ENCODE measurements at regions not wholly inside any gene's neighbourhood (a gene's known extent, or its start where the extent isn't known, plus 50 kb on each side); places are given as distances from the start of the nearest gene placed in this dataset.
"Not testable (repeated sequence)": the region's sequence is repeated elsewhere in the genome, so short reads cannot be mapped to it uniquely, and the experiment has no call there.

DNA sequence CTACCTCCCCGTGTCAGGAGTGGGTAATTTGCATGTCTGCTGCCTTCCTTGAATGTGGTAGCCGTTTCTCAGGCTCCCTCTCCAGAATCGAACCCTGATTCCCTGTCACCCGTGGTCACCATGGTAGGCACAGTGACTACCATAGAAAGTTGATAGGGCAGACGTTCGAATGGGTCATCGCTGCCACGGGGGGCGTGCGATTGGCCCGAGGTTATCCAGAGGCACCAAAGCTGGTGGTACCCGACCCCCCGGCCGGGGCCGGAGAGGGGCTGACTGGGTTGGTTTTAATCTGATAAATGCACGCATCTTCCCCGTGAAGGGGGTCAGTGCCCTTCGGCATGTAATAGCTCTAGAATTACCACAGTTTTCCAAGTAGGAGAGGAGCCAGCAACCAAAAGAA, 770.0 kb upstream of the DEFB115 start:
- H3K9ac ChIP-seq (replicated peaks; ENCODE audit: extremely low read depth, insufficient read depth, low read length); H3K27ac ChIP-seq (ENCODE audit: insufficient read depth, low read depth, low read length); H3K4me1 ChIP-seq (ENCODE audit: control insufficient read depth, extremely low read depth, insufficient read depth, low read length); intact Hi-C loops (cut with micrococcal nuclease); BruUV-seq (replicated peaks); H3K9me3 ChIP-seq (replicated peaks; ENCODE audit: control insufficient read depth, insufficient read depth, low read length); H3K9me1 ChIP-seq (replicated peaks; ENCODE audit: control insufficient read depth, extremely low read depth, insufficient read depth, low read length); H3K4me2 ChIP-seq (ENCODE audit: insufficient read depth, low read length); FAIRE-seq; H3K4me3 ChIP-seq (replicated peaks in 1 of 3; ENCODE audit: insufficient read depth in 1 of 3, low read depth in 1 of 3, low read length in 3 of 3); H2AFZ ChIP-seq (ENCODE audit: low read depth, low read length); H3K36me3 ChIP-seq (ENCODE audit: control insufficient read depth in 2 of 2, extremely low read depth in 1 of 2, insufficient read depth in 2 of 2, low read length in 2 of 2); POLR2A ChIA-PET; dilution Hi-C loops (cut with MboI; ENCODE audit: extremely low pct_ligation_motif_present, low sequenced_read_pairs); DNase-seq (ENCODE audit: low read depth, low spot score); H4K20me1 ChIP-seq (replicated peaks; ENCODE audit: control insufficient read depth, extremely low read depth, insufficient read depth, low read length); H3K79me2 ChIP-seq (ENCODE audit: control insufficient read depth, insufficient read depth, low read length); CTCF ChIA-PET; H3K27me3 ChIP-seq (ENCODE audit: control insufficient read depth in 2 of 2, insufficient read depth in 2 of 2, low read length in 2 of 2): not testable (repeated sequence)

DNA sequence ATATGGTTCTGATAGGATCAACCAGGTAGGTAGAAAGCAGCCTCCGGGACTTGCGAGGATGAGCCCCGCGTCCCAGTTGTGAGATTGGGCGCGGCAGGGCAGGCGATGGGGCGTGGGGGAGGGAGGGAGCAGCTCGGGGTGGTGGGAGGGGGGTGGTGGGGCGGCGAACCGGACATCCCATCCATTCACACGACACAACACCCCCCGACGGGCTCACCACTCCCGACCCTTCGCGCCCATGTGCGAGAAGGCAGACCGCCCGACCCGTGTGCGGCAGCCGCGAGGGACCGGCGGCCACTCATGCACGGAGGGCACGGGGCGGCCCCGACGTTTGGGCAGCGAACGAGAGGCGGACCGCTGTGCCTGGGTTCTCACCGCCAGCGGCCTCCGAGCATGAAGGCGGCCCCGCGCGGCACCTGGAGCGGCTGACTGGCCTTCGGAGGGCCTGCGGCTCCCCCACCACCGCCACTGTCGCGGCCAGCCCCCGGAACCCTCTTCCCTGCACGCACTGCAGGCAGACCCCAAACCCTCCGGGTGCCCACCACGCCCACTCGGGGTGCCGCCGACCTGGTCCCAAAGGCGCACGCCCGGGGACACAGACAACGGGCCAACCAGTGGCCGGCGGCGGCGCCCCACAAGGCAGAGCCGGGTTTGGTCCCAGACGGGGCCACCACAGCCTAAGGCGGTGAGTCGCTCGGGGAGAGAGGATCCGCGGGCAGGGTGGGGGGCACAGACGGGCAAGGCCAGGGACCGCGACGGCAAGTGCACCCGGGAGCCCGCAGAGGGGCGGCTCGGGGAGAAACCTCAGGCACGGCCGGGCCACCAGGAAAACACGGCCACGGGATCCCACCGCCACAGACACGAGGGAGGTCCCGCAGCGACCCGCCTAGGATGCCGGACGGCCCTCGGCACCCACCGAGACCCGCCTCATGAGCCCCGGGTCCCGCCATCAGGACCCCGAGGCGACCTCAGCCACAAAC, 769.2 kb upstream of the DEFB115 start:
- CTCF ChIA-PET = no interaction called here
- no peak for FAIRE-seq
- no peaks in the 10 kb centered on the region for H4K20me1 ChIP-seq (replicated peaks; ENCODE audit: control insufficient read depth, extremely low read depth, insufficient read depth, low read length)
- no peaks in the 10 kb centered on the region for H3K9me1 ChIP-seq (replicated peaks; ENCODE audit: control insufficient read depth, extremely low read depth, insufficient read depth, low read length)
- no peak for DNase-seq (ENCODE audit: low read depth, low spot score)
- H3K27me3 ChIP-seq (ENCODE audit: control insufficient read depth in 2 of 2, insufficient read depth in 2 of 2, low read length in 2 of 2) = no peaks in the 10 kb centered on the region
- POLR2A ChIA-PET = no interaction called here
- H3K4me1 ChIP-seq (ENCODE audit: control insufficient read depth, extremely low read depth, insufficient read depth, low read length) = no peaks in the 10 kb centered on the region
- H3K9ac ChIP-seq (replicated peaks; ENCODE audit: extremely low read depth, insufficient read depth, low read length) = no peak overlapping the region
- dilution Hi-C loops (cut with MboI; ENCODE audit: extremely low pct_ligation_motif_present, low sequenced_read_pairs) (no loop called here), intact Hi-C loops (cut with micrococcal nuclease) (no loop called here)
- no TSS peak for BruUV-seq (replicated peaks)
- H3K4me2 ChIP-seq (ENCODE audit: insufficient read depth, low read length) = no peak overlapping the region
- no peak overlapping the region for H3K4me3 ChIP-seq (replicated peaks in 1 of 3; ENCODE audit: insufficient read depth in 1 of 3, low read depth in 1 of 3, low read length in 3 of 3)
- no peaks in the 10 kb centered on the region for H3K79me2 ChIP-seq (ENCODE audit: control insufficient read depth, insufficient read depth, low read length)
- TF ChIP-seq POLR2AphosphoS5 (IDR thresholded peaks at IDR 0.05; ENCODE audit: insufficient read depth, low read depth, low read length) (no peak), MYC (IDR thresholded peaks at IDR 0.05; ENCODE audit: low read depth, low read length) (no peak), JUN (IDR thresholded peaks at IDR 0.05; ENCODE audit: borderline replicate concordance, insufficient read depth, insufficient read length, low read depth) (no peak), POLR2A (IDR thresholded peaks at IDR 0.05; ENCODE audit: low read depth, low read length) (no peak), FOS (IDR thresholded peaks at IDR 0.05; ENCODE audit: borderline replicate concordance, insufficient read depth, low read length) (no peak), EZH2 (IDR thresholded peaks at IDR 0.05; ENCODE audit: borderline replicate concordance, low read depth, low read length, severe bottlenecking) (no peak), GATA2 (IDR thresholded peaks at IDR 0.05; ENCODE audit: insufficient read depth, insufficient read length, low read depth, low read length) (no peak)
- TF ChIP-seq, protein P1, sequence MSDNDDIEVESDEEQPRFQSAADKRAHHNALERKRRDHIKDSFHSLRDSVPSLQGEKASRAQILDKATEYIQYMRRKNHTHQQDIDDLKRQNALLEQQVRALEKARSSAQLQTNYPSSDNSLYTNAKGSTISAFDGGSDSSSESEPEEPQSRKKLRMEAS (IDR thresholded peaks at IDR 0.05; ENCODE audit: insufficient read depth, insufficient read length) = no peak
- TF ChIP-seq, protein P2, sequence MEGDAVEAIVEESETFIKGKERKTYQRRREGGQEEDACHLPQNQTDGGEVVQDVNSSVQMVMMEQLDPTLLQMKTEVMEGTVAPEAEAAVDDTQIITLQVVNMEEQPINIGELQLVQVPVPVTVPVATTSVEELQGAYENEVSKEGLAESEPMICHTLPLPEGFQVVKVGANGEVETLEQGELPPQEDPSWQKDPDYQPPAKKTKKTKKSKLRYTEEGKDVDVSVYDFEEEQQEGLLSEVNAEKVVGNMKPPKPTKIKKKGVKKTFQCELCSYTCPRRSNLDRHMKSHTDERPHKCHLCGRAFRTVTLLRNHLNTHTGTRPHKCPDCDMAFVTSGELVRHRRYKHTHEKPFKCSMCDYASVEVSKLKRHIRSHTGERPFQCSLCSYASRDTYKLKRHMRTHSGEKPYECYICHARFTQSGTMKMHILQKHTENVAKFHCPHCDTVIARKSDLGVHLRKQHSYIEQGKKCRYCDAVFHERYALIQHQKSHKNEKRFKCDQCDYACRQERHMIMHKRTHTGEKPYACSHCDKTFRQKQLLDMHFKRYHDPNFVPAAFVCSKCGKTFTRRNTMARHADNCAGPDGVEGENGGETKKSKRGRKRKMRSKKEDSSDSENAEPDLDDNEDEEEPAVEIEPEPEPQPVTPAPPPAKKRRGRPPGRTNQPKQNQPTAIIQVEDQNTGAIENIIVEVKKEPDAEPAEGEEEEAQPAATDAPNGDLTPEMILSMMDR (IDR thresholded peaks at IDR 0.05; ENCODE audit: extremely low read depth in 1 of 2, insufficient read depth in 1 of 2, low read depth in 1 of 2, low read length in 2 of 2) = no peak
- no peak overlapping the region for H2AFZ ChIP-seq (ENCODE audit: low read depth, low read length)
- H3K36me3 ChIP-seq (ENCODE audit: control insufficient read depth in 2 of 2, extremely low read depth in 1 of 2, insufficient read depth in 2 of 2, low read length in 2 of 2) = no peaks in the 10 kb centered on the region
- H3K27ac ChIP-seq (ENCODE audit: insufficient read depth, low read depth, low read length) = no peak overlapping the region
- H3K9me3 ChIP-seq (replicated peaks; ENCODE audit: control insufficient read depth, insufficient read depth, low read length) = no peaks in the 10 kb centered on the region

Measured in endothelial cell of umbilical vein (primary cell).